GM23338 (cell line): ENCODE measurements at regions not wholly inside any gene's neighbourhood (a gene's known extent, or its start where the extent isn't known, plus 50 kb on each side); places are given as distances from the start of the nearest gene placed in this dataset.

Experiments used
- CREB1 ChIP-seq: fragments of 250-450 bp; sonication (Bioruptor Pico); IDR thresholded peaks from 2 replicates; pipeline ENCODE4 v1.5.0; 2020; ENCODE audit warnings: low read depth, mild to moderate bottlenecking, moderate library complexity
- CTCF ChIP-seq, 2 experiments: fragments of 200-600 bp in 1 of 2; sonication (generic) in 1 of 2; conservative IDR thresholded peaks; 2 replicates each; pipeline versions ENCODE4 v1.5.1 to v1.6.1; 2016 to 2017; ENCODE audit warnings: antibody characterized with exemption in 2 of 2, low read depth in 2 of 2, mild to moderate bottlenecking in 2 of 2, moderate library complexity in 1 of 2
- ETS1 ChIP-seq: IDR thresholded peaks from 2 replicates; pipeline ENCODE4 v1.6.1; 2016; ENCODE audit warnings: antibody characterized with exemption
- EZH2 ChIP-seq: fragments of 200-600 bp; sonication (generic); IDR thresholded peaks from one replicate; pipeline ENCODE4 v1.8.0; 2017; ENCODE audit warnings: antibody characterized with exemption, mild to moderate bottlenecking, low read depth; ENCODE audit not compliant: unreplicated experiment
- EZH2phosphoT487 ChIP-seq: fragments of 200-600 bp; sonication (generic); IDR thresholded peaks from one replicate; pipeline ENCODE4 v1.8.1; 2018; ENCODE audit warnings: antibody characterized with exemption; ENCODE audit not compliant: unreplicated experiment
- JUNB ChIP-seq: IDR thresholded peaks from one replicate; pipeline ENCODE4 v1.6.1; 2016; ENCODE audit warnings: antibody characterized with exemption; ENCODE audit not compliant: unreplicated experiment
- POLR2AphosphoS5 ChIP-seq: IDR thresholded peaks from 2 replicates; pipeline ENCODE4 v1.6.1; 2016; ENCODE audit warnings: antibody characterized with exemption, low read depth
- REST ChIP-seq: IDR thresholded peaks from one replicate; pipeline ENCODE4 v1.6.1; 2018; ENCODE audit warnings: antibody characterized with exemption; ENCODE audit not compliant: unreplicated experiment
- STAT1 ChIP-seq: IDR thresholded peaks from one replicate; pipeline ENCODE4 v1.6.1; 2016; ENCODE audit warnings: antibody characterized with exemption; ENCODE audit not compliant: unreplicated experiment
- ZNF114 ChIP-seq: fragments of 250-450 bp; sonication (Bioruptor Pico); IDR thresholded peaks from 2 replicates; pipeline ENCODE4 v1.5.0; 2020; ENCODE audit warnings: mild to moderate bottlenecking, moderate library complexity
- ZNF331 ChIP-seq: fragments of 250-450 bp; sonication (Bioruptor Pico); IDR thresholded peaks from 2 replicates; pipeline ENCODE4 v1.5.0; 2020; ENCODE audit warnings: low read depth, mild to moderate bottlenecking, moderate library complexity
- ZNF462 ChIP-seq: fragments of 250-450 bp; sonication (Bioruptor Pico); IDR thresholded peaks from 2 replicates; pipeline ENCODE4 v1.5.0; 2020; ENCODE audit warnings: mild to moderate bottlenecking, moderate library complexity

- TF ChIP-seq REST (no peak), JUNB (no peak), CTCF (conservative IDR thresholded peaks at IDR 0.05; ENCODE audit: low read depth in 2 of 2) (no peak), POLR2AphosphoS5 (no peak), EZH2 (no peak), CREB1 (CRISPR knock-in tag) (no peak), ETS1 (no peak), STAT1 (no peak), ZNF331 (no peak), EZH2phosphoT487 (no peak), ZNF462 (no peak), ZNF114 (CRISPR knock-in tag) (no peak)
These were observed 1056.8 kb downstream of the ROBO2 start for GRCh38 chr3:78096488-78097255.
